ENCODE measurements at regions not wholly inside any gene's neighbourhood (a gene's known extent, or its start where the extent isn't known, plus 50 kb on each side); places are given as distances from the start of the nearest gene placed in this dataset.

- DNase-seq (ENCODE audit: low read depth in 2 of 2) = no peak
Observed at GRCh38 chr11:11044137-11044855, 186.4 kb upstream of the ZBED5 start.

- DNase-seq (ENCODE audit: low read depth in 2 of 2) = no peak
Observed at GRCh38 chr11:11043721-11044120, 185.9 kb upstream of the ZBED5 start.

- DNase-seq (ENCODE audit: low read depth in 2 of 2) = no peak
Observed at GRCh38 chr11:11039208-11039965, 181.5 kb upstream of the ZBED5 start.

GRCh38 chr11:11038782-11039181 is 180.9 kb upstream of the ZBED5 start:
- no peak for DNase-seq (ENCODE audit: low read depth in 2 of 2)

GRCh38 chr11:11038352-11038751 is 180.5 kb upstream of the ZBED5 start:
- DNase-seq (ENCODE audit: low read depth in 2 of 2) = no peak

- peak in 1 of 2 experiments; percentile 4 for DNase-seq (ENCODE audit: low read depth in 2 of 2)
Observed at GRCh38 chr11:11036848-11037732, 179.2 kb upstream of the ZBED5 start.

GRCh38 chr11:11036185-11036847 is 178.5 kb upstream of the ZBED5 start:
- no peak for DNase-seq (ENCODE audit: low read depth in 2 of 2)

GRCh38 chr11:11035331-11035730 is 177.5 kb upstream of the ZBED5 start:
- DNase-seq (ENCODE audit: low read depth in 2 of 2) = no peak

- no peak for DNase-seq (ENCODE audit: low read depth in 2 of 2)
Observed at GRCh38 chr11:11034476-11034875, 176.6 kb upstream of the ZBED5 start.

GRCh38 chr11:11032066-11032465 is 174.2 kb upstream of the ZBED5 start:
- DNase-seq (ENCODE audit: low read depth in 2 of 2) = no peak

- DNase-seq (ENCODE audit: low read depth in 2 of 2) = no peak
Observed at GRCh38 chr11:11029027-11029426, 171.2 kb upstream of the ZBED5 start.

- peak; percentile 70 to 74 for DNase-seq (ENCODE audit: low read depth in 2 of 2)
Observed at GRCh38 chr11:11028017-11028692, 170.3 kb upstream of the ZBED5 start.

- peak; percentile 45 to 53 for DNase-seq (ENCODE audit: low read depth in 2 of 2)
Observed at GRCh38 chr11:11027288-11027687, 169.4 kb upstream of the ZBED5 start.

GRCh38 chr11:11025087-11025486 is 167.2 kb upstream of the ZBED5 start:
- no peak for DNase-seq (ENCODE audit: low read depth in 2 of 2)

- no peak for DNase-seq (ENCODE audit: low read depth in 2 of 2)
Observed at GRCh38 chr11:11022125-11022730, 164.4 kb upstream of the ZBED5 start.

- DNase-seq (ENCODE audit: low read depth in 2 of 2) = no peak
Observed at GRCh38 chr11:11021563-11021962, 163.7 kb upstream of the ZBED5 start.

GRCh38 chr11:11020747-11021149 is 162.9 kb upstream of the ZBED5 start:
- DNase-seq (ENCODE audit: low read depth in 2 of 2) = no peak

GRCh38 chr11:11020219-11020726 is 162.4 kb upstream of the ZBED5 start:
- no peak for DNase-seq (ENCODE audit: low read depth in 2 of 2)

GRCh38 chr11:11016943-11017342 is 159.1 kb upstream of the ZBED5 start:
- DNase-seq (ENCODE audit: low read depth in 2 of 2) = no peak

GRCh38 chr11:11016068-11016467 is 158.2 kb upstream of the ZBED5 start:
- DNase-seq (ENCODE audit: low read depth in 2 of 2) = no peak
